ENCODE measurements at regions not wholly inside any gene's neighbourhood (a gene's known extent, or its start where the extent isn't known, plus 50 kb on each side); places are given as distances from the start of the nearest gene placed in this dataset.

DNA sequence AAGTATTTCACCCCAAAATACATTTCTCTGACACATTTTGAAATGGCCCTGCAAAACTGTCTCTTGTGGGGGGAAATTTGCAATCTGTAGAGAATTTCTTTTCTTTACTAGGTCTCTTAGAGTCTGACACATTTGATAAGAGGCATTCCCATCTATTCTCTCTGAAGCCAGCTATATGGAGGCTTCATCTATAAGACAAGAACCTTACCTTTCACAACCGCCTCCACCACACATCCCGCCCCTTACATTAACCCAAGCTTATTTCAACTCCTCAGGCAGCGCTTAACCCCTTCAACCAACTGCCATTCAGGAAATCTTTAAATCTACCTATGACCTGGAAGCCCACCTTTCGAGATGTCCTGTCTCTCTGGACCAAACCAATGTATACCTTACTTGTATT lies 829.5 kb downstream of the TLE4 start:
- no peak for DNase-seq

DNA sequence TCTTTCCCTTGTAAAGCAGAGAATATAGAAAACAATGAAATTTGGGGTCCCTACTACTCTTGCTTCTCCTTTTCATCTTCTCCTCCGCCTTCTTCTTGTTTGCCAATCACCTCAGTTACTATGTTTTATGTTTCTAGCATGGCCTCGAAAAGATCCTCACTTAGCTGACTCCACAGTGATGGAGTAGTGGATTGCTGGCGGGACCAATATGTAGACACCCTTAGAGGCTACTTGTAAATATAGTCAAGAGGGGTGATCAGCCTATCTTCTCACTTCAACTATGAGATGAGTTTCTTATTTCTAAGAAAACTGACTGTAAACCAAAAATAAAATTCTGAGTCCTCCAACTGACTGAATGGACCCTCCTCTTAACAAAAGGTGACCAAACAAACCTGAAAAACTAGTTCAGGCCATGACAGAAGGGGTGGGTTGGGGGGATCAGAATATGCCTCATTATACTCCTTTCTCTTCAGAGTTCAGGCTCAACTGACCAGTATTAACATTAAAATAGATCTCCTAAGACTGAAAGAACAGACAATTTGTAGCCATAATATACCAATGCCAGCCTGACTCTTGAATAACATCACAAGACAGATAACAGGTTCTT lies 829.0 kb downstream of the TLE4 start:
- no peak for DNase-seq

DNA sequence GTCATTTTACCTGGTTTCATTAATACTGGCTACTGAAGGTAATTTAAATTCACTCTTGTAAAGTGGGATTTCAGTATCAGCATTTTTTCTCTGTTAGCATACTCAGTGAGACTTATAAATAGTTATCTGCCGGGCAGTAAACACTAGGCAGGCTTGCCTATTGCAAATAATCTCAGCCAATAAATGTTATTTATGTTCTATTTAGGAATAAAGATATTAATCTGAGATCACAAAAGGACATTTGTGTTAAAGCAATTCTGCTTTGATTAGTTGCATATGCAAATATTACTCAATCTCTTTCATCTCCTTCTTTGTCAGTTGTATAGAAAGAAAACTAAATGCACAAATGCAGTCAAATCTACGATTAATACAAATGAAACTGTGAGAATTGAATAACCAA lies 827.8 kb downstream of the TLE4 start:
- DNase-seq, result no peak

DNA sequence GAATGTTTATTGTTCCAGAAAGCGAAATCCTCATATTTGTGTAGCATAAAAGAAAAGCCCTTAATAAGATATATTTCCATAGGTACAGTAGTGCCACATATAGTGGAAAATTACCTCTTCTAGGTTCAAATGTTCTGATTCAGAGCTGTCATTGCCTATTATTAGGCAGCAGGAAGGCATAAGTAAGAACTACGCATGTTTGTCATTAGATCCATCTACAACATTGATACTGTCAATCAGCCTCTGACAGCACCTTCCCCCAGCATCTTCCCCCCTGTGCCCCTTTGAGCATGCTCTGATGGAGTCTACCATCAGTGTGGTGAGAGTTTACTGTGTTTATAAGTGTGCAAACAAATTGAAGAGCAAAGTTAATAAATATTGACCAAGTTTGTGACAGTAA lies 816.1 kb downstream of the TLE4 start:
- no peak for DNase-seq

DNA sequence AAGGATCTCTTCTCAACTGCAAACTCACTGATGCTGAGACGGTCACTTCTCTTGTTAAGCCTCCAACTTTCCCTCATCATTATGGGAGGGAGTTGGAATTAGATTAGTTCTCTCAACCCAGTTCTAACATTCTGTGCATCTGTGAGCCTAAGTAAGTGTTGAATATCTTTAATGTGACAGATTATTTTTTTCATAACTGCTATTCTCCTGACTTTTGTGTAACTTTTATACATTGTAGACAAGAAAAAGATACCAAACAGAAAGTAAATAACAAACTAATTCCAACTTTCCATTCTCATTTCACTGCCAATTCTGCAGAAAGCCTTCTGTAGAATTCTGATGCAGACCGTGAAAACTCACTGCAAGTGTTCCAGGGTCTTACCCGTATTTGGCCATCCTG lies 813.5 kb downstream of the TLE4 start:
- DNase-seq, result no peak

DNA sequence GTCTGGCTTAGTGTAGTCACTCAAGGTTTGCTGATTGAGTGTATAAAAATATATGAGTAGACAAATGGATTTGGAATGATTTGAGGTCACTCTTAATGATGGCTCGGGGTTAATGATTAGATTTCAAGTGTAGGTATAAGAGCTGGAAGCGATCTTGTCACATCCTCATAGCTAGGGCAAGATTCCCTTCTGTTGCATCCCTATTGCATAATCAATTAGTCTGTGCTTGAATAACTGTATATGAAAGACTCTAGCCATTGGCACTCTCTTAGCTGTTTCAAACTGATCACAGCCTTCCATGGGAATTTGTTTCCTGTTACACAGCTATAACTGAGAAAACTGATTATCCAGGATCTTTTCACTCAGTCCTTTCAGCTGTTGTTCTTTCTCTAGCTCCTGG lies 811.6 kb downstream of the TLE4 start:
- DNase-seq, result no peak

DNA sequence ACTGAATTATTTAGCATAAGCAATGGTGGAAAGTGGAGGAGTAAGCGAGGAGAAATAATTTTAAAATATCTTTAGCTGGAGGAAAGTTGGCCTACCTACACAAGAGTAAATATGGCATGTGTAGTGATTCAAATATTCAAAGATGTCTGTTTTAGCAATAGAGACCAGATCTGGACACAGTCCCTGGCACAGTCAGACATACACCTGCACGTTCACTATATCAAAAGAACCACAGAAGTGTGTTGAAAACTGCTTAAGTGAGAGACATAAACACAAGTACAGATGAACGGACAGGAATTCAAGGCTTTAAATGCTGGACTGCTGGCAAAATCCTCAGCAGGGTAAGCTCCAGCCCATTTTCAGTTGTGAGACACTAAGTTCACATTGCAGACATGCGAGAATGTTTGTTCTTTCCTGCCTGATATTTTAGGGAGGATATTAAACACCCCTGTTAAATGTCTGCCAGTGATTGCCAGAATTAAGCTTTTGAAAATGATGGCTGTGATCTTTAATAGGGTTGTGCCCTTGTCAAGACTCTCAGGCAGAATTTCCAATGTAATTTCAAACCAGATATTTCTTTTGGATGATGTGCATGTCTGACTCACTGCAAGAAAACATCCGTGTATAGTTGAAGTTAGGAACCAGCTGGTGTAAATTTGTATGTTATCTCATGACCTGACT lies 810.6 kb downstream of the TLE4 start:
- no peak for DNase-seq

DNA sequence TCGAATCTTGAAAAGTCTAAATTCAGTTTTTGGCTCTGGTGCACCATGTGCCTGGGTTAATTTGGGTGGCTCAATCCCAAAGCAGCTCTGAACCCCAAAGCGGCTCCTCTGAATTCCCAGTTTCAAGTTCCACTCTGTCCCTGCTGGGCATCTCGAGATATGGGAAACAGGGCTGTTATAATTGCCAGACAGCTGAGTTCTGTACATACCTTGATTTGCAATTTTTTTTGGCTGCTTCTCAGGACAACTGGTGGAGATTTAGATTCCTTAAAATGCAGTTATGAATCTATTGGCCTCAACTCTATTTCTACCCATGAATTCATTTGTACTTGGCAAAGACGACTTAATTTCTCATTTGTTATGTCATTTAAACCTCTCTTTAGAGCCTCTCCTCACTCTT lies 808.5 kb downstream of the TLE4 start:
- DNase-seq, result no peak

DNA sequence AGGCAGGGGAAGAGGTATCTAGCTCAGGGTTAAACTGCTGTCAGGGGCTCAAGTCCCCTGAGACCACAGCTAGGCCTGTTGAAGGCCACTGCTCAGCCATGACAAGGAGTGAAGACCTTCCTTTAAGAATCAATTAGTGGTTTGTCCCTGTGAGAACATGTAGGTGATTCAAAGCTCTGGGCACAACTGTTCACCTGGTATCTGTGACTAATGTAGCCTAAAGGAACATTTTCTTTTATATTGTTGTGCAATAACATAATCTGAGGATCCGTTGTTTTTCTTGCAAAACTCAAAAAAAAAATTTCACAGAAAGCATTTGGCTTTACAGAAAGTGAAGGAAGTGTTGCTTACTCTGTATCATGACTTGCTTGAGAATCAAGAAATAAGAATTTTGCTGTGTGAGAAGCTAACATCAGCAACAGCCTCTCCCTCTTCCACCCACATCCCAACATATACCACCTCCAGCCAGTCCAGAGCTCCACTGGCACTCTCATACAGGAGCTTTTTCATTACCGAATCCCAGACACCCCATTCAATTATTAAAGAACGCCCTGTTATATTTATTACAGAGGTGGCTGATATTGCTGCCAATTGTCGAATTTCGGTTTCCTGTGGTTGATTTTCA lies 807.0 kb downstream of the TLE4 start:
- DNase-seq, result no peak

DNA sequence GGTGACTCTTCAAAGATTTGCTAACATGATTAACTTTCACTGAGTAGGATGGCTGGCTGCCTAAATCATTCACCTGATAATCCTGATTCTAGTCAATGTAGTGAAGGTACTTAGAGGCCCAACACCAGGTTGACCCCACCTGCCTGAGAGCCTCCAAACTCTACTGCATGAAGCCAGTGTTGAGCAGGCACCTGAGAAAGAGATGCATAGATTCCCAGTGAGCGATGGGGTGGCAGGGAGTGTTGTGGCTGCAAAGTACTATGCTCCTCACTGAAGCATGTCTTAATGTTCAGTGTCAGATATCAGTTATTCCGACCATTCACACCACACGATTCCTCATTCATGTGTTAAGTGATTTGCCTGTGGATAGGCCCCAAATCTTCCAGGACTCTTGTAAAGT lies 804.4 kb downstream of the TLE4 start:
- DNase-seq, result no peak

DNA sequence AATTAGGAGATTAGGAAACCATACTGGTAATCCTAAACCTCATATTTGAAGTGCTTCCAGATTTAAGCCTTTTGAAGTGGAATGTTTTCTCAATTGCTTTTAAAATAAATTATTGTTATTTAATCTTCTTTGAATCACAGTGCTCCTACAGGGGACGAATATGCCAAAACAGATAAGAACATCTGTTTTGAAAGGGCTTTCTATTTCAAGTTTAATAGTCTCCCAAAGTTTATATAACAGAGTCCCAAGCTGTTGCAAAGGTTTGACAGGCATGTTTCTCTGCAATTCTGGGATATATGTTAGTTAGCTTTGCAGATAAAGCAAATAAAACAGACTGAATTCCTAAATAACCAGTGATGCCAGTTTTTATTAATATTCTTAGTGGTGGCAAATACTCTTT lies 803.7 kb downstream of the TLE4 start:
- DNase-seq, result no peak

DNA sequence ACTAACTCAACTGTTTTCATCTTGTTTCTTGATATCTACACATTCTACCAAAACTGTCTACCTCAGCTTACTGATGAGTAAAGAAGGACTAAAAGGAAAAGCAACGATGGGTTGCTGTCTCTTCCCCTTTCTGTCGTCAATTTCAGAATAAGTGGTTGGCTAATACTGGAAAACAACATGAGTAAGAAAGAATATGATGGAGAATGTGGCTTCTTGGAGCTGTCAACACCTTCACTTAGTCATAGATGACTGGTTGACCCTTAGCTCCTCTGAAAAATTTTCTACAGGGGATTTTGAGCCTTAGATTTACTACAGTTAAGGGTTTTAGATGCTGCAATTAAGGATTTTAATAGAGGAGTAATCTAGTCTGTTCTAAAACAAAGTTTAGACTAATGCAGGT lies 797.9 kb downstream of the TLE4 start:
- DNase-seq, result no peak

DNA sequence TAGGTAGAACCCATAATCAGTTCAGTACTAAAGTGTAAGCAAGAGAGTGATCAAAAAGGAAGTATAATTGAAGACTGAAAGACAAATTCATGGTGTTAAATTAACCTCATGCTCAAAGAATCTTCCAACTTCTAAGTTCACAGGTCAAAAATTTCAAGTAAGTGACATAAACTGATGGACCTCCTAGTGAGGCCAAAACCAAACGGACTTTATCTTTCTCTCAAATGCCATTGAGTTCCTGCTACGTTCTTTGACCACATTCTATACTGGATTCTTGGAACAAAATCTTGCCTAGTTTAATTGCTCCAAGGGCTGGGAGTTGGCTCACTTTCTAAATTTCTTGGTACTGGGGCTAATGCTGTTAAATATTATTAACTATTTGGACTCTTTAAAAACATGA lies 794.9 kb downstream of the TLE4 start:
- no peak for DNase-seq

DNA sequence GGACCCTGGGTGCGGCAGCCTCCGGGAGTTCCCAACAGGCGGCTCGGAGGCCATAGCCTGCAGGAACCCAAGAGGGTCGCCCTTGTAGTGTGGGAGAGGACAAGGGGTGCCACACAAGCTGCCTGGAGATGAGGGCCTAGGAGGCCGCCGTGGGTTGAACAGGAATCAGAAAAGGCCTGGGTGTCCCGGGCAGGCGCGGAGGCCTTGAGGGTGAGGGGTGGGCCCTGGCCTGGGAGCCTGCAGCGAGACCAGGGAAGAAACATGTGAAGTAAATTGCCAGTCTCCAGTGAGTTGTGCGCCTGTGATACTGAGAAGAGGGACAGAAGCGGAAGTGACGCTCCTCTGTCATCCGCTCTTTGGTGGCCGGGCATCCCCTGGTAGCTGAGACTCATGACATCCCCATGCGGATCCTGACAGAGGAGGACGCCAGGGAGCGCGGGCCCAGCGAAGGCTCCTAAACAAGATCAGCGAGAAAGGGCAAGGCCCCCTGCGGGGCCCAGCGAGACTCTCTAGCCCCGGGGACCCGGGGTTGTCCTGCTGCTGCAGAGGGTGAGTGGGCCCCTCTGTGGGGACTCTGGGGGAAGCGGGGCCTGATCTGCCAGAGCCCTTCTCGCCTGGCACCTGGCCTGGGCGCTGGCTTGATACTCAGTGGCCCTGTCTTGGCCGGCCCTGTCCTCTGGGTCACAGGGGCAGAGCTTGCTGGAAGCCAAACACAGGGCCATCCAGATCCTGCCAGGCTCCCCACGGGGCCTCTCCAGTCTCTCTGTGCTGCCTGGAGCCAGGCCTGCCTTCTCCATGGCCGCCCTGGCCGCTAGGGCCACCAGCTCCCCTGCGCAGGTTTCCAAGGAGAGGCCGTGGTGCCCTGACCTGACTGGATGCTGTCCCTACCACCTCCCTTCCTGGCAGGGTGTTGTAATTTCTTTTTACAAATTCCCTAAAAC lies 788.4 kb downstream of the TLE4 start:
- DNase-seq, result no peak

DNA sequence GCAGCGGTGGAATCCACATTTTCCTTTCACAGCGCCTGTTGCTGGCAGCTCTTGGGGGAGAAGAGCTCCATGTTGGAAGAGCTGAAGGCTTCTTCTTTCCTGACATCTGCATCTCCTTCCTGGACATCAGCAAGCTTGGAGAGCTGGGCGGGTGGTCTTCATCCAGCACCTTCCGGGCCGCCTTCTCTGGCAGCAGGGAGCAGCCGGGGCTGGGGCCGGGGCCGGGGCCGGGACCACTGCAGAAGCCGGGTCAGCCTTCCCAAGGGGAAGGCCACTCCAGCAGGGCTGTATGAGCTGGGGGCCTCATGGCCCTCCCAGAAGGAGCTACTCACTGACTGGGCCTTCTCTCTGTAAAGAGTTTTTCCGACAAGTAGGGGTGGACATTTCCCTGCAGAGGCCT lies 787.5 kb downstream of the TLE4 start:
- no peak for DNase-seq

DNA sequence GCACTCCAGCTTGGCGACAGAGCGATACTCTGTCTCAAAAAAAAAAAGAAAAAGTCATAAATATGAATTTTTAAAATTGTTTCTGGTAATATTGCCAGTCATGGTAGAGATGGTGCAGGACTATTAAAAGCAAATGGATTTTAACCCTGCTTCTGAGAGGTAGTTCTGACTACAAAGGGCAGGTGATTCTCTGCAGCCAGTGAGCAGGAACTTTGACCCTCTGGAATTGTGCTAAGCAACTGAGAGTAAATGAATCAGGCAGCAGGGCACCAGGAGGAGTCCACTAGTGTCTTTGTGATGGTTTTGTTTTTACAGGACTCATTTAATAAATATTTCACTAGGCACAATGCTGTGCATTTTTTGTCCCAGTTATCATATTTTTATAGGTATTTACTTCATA lies 781.2 kb downstream of the TLE4 start:
- DNase-seq, result no peak

DNA sequence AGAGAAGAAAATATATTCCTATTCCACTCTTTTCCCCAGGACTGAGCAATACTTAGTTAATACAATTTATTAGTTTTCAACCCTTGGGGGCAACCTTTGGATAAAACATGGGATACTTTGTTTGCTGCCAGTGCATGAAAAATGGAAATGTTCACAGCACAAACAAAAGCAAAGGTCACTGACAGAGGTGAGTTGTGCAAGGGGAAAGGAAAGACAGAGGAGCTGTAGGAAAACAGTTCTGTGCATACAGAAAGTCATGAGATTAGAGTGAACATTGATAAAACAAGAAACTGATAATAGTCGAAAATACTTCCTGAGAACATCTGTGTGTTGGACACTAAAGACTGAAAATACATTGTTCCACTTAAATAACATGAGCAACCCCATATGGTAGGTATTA lies 779.8 kb downstream of the TLE4 start:
- no peak for DNase-seq

DNA sequence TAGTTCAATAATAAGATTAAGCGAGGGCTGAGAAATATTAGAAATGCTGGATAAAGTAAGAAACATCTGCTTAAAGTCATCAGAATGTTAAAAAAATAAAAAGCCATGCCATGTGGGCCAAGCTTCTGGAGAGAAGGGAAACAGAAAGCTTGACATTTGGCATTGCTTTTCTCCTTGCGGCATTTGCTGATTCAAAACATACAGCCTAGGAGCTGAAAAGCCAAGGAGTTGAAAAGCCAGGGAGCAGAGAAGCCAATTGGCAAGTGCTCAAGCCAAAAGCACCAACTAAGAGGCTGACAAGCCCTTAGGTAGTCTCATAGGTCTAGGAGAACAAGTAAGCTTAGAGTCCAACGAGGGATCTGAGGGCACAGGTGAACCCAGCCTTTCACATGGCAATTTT lies 754.3 kb downstream of the TLE4 start:
- DNase-seq, result no peak

DNA sequence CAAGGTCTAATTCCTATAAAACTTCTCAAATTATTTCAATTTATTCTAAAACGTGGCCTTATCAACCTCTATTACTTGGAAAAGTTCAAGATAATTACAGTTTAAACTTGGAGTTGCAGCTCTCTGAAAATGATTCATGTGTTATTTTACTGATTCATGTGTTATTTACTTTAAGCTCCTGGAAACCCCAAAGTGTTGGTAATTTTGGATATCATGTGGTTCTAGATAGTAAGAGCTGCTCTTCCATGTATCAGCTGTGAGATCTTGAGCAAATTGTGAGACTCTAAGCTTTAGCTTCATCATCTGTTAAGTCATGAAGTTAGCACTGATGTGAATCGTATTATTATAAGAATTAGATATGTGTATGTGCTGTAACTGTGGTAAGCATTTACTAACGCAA lies 749.2 kb downstream of the TLE4 start:
- DNase-seq, result no peak

DNA sequence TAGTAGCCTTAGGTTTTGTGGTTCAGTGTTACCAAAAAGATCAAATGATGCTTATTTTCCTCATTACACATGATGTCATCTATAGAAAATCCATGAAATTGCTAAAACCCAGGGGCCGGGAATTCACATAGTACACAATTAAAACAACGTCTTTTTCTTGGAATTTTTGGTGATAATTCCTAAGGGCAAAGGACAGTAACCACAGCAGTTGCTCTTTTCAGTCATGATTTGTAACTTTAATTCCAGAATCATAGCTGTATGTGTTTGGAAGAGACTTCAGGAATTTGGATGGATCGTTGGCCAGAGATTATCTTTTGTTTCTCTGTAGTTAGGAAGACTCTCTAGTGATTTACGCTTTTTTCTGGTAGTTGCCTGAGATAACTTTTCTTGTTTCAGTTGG lies 748.7 kb downstream of the TLE4 start:
- DNase-seq, result no peak

DNA sequence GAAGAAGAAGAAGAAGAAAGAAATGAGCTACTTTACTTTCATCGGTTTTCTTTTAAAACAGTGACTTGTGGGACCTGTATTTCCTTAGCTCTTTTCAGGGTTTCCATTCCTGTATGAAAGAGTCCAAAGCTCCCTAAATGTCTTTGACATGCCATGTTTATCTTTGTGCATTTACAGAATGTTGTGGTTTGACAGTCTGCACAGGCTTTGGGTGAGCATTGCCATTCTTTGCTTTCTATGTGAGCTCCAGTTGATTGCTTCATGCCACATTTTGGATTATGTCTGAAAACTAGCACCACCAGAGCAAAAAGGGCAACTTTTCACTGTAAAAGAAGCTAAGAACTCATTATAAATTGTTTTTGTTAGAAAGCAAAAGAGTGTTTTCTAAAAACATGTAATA lies 733.4 kb downstream of the TLE4 start:
- no peak for DNase-seq

DNA sequence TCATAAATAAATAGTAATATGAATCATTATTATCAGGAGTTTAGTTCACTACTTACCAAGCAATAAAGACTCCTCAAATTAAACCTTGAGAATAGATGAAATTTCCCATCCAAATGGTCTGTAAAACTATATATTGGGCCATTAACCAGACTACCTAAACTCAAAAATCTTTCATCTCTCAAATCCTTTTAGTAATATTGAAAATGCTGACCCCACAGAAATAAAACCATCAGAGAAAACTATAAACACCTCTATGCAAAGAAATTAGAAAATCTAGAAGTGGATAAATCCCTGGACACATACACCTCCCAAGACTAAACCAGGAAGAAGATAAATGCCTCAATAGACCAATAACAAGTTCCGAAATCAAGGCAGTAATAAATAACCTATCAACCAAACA lies 723.2 kb downstream of the TLE4 start:
- DNase-seq, result no peak

DNA sequence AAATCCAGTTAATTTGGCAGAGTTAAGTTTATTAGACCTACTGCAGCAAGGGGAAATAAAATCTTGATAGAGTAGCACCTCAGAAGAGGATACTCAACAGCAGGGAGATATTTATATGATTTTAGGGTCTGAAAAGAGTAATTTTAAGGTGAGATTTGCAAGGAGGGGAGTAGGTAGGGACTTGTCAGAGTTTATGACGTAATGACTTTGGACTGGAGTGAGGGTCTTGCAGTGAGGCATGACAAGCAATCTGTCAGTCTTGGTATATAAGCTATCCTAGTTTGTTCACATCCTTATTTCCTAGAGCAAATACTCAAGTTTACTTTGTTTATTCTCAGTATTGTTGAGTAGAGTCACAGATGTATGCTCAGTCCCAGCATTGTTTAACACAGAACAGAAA lies 722.6 kb downstream of the TLE4 start:
- DNase-seq, result no peak

DNA sequence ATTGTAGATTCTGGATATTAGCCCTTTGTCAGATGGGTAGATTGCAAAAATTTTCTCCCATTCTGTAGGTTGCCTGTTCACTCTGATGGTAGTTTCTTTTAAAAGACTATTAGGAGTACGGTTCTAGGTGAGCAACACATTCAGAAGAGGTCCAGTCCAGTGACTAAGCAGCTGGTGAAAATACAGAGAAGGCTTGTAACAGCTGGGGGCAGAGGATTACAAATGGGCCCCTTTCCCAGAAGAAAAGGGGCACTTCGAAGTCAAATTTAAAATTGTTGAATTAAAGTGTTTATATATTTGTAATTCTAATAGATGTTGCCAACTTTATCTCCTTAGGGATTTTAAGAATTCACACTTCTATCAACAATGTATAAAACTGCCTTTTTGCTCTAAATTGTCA lies 720.5 kb downstream of the TLE4 start:
- DNase-seq, result no peak

Data from SHP77 (cell line).